ENCODE measurements at regions not wholly inside any gene's neighbourhood (a gene's known extent, or its start where the extent isn't known, plus 50 kb on each side); places are given as distances from the start of the nearest gene placed in this dataset.

- TF ChIP-seq CTCF (conservative IDR thresholded peaks at IDR 0.05 in 1 of 2, IDR thresholded peaks at IDR 0.05 in 1 of 2; ENCODE audit: extremely low read depth in 1 of 2, insufficient read depth in 1 of 2, low read depth in 1 of 2, low read length in 2 of 2) (no peak), EZH2 (IDR thresholded peaks at IDR 0.05; ENCODE audit: borderline replicate concordance, low read length) (no peak)
Measured at GRCh38 chr1:56200896-56201295, 378.5 kb downstream of the PLPP3 start.

All from mammary epithelial cell (primary cell).